Mammary epithelial cell (primary cell): ENCODE measurements at regions not wholly inside any gene's neighbourhood (a gene's known extent, or its start where the extent isn't known, plus 50 kb on each side); places are given as distances from the start of the nearest gene placed in this dataset.

Experiments
- EZH2 ChIP-seq: IDR thresholded peaks from 2 replicates; pipeline ENCODE4 v1.6.1; 2012; ENCODE audit warnings: low read length, inconsistent platforms, borderline replicate concordance
- TF ChIP-seq, protein P1 (sequence below), 2 donors: IDR thresholded peaks in 1 of 2; conservative IDR thresholded peaks in 1 of 2; 2 replicates each; pipeline ENCODE4 v1.5.1; 2011 to 2012; ENCODE audit warnings: inconsistent platforms in 2 of 2, low read length in 2 of 2, mild to moderate bottlenecking in 2 of 2, control low read depth in 1 of 2, low read depth in 1 of 2; ENCODE audit not compliant: insufficient read depth in 1 of 2; ENCODE audit errors: extremely low read depth in 1 of 2

GRCh38 chr6:22064558-22064957, 232.3 kb downstream of the PRL start:
- TF ChIP-seq, protein P1, sequence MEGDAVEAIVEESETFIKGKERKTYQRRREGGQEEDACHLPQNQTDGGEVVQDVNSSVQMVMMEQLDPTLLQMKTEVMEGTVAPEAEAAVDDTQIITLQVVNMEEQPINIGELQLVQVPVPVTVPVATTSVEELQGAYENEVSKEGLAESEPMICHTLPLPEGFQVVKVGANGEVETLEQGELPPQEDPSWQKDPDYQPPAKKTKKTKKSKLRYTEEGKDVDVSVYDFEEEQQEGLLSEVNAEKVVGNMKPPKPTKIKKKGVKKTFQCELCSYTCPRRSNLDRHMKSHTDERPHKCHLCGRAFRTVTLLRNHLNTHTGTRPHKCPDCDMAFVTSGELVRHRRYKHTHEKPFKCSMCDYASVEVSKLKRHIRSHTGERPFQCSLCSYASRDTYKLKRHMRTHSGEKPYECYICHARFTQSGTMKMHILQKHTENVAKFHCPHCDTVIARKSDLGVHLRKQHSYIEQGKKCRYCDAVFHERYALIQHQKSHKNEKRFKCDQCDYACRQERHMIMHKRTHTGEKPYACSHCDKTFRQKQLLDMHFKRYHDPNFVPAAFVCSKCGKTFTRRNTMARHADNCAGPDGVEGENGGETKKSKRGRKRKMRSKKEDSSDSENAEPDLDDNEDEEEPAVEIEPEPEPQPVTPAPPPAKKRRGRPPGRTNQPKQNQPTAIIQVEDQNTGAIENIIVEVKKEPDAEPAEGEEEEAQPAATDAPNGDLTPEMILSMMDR (conservative IDR thresholded peaks at IDR 0.05 in 1 of 2, IDR thresholded peaks at IDR 0.05 in 1 of 2; ENCODE audit: extremely low read depth in 1 of 2, insufficient read depth in 1 of 2, low read depth in 1 of 2, low read length in 2 of 2), result no peak
- no peak for TF ChIP-seq EZH2
